ENCODE measurements at regions not wholly inside any gene's neighbourhood (a gene's known extent, or its start where the extent isn't known, plus 50 kb on each side); places are given as distances from the start of the nearest gene placed in this dataset.
A peak's percentile ranks its signal among the peaks of the same experiment; 100 is the strongest.

GRCh38 chr10:118508355-118508754 lies 87.1 kb downstream of the PRLHR start:
- no peak for DNase-seq (ENCODE audit: low read depth)
- H3K4me3 ChIP-seq (ENCODE audit: low read depth, low read length), result no peak overlapping the region
- TF ChIP-seq CTCF (conservative IDR thresholded peaks at IDR 0.05; ENCODE audit: low read depth, low read length), result no peak

- no peak for TF ChIP-seq CTCF (conservative IDR thresholded peaks at IDR 0.05; ENCODE audit: low read depth, low read length)
- H3K4me3 ChIP-seq (ENCODE audit: low read depth, low read length), result no peak overlapping the region
- DNase-seq (ENCODE audit: low read depth), result no peak
These were observed 88.5 kb downstream of the PRLHR start for GRCh38 chr10:118506671-118507590.

- no peak for TF ChIP-seq CTCF (conservative IDR thresholded peaks at IDR 0.05; ENCODE audit: low read depth, low read length)
- H3K4me3 ChIP-seq (ENCODE audit: low read depth, low read length), result no peak overlapping the region
- no peak for DNase-seq (ENCODE audit: low read depth)
These were observed 90.1 kb downstream of the PRLHR start for GRCh38 chr10:118505363-118505762.

- no peak for TF ChIP-seq CTCF (conservative IDR thresholded peaks at IDR 0.05; ENCODE audit: low read depth, low read length)
- H3K4me3 ChIP-seq (ENCODE audit: low read depth, low read length), result no peak overlapping the region
- DNase-seq (ENCODE audit: low read depth), result peak; percentile 61
These were observed 90.8 kb downstream of the PRLHR start for GRCh38 chr10:118504467-118505205.

GRCh38 chr10:118504044-118504443 lies 91.4 kb downstream of the PRLHR start:
- no peak overlapping the region for H3K4me3 ChIP-seq (ENCODE audit: low read depth, low read length)
- TF ChIP-seq CTCF (conservative IDR thresholded peaks at IDR 0.05; ENCODE audit: low read depth, low read length), result no peak
- DNase-seq (ENCODE audit: low read depth), result no peak

- no peak for TF ChIP-seq CTCF (conservative IDR thresholded peaks at IDR 0.05; ENCODE audit: low read depth, low read length)
- DNase-seq (ENCODE audit: low read depth), result no peak
- no peak overlapping the region for H3K4me3 ChIP-seq (ENCODE audit: low read depth, low read length)
These were observed 92.3 kb downstream of the PRLHR start for GRCh38 chr10:118503192-118503591.
